ENCODE measurements at regions not wholly inside any gene's neighbourhood (a gene's known extent, or its start where the extent isn't known, plus 50 kb on each side); places are given as distances from the start of the nearest gene placed in this dataset.

DNA sequence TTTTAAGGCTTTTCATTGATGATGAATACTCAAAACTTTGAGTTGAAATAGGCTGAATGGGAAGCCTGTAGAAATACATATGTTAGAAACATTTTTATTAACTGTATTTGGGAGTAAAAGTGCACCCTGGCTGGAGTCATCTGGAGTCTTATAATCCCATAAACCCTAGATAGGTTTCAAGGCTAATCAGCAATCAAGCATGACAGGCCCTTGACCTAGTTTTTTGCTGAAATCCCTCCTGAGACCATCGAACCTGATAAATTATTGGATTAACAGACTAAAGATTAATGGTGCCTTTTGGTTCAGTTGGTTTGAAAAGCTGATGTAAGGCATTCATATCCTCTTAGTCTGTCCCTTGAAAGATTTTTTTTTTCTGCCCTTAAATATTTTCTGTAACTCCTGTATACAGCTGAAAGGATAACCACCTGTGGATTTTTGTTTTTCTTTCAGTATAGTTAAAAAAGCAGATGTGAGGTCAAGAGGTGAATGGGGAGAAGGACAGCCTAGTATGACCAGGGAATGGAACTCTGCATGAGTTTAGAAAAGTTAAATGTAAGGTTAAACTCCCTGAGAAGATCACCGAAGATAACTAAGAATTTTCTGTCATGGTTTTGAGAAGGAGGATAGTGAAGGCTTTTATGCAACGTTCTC lies 69.4 kb upstream of the STXBP5L start:
- DNase-seq (ENCODE audit: low spot score), result no peak

DNA sequence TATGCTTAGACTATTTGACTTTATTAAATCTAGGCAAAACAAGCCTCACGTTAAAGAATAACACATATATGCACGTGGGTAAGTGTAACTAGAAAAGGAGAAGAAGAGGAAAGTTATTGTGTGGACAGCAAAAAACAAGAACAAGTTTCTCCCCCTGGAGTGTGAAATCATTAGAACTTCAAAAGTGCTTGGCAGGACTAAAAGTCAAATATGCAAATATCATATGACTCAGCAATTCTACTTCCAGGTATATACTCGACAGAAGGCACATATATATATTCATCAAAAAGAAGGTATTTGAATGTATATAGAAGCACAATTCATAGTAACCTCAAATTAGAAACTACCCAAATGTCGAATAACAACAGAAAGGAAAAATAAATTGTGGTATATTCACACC lies 68.9 kb upstream of the STXBP5L start:
- no peak for DNase-seq (ENCODE audit: low spot score)

DNA sequence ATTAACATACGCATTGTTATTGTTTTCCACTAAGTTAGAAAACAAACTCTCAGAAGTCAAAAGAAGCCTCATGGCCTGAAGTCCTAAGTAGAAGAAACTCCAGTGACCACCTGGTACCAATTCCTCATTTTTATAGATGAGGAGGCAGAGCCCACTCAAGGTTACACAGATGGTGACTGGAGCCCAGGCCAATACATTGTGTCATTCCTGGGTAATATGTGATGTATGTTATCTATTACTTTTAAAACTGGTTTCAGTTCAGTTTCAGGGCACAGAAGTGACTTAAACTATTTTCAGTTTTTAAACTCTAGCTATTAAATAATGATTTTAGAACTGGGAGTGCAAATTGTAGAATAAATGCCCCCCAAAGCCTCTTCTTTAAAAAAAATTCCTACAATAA lies 66.7 kb upstream of the STXBP5L start:
- DNase-seq (ENCODE audit: low spot score), result no peak

DNA sequence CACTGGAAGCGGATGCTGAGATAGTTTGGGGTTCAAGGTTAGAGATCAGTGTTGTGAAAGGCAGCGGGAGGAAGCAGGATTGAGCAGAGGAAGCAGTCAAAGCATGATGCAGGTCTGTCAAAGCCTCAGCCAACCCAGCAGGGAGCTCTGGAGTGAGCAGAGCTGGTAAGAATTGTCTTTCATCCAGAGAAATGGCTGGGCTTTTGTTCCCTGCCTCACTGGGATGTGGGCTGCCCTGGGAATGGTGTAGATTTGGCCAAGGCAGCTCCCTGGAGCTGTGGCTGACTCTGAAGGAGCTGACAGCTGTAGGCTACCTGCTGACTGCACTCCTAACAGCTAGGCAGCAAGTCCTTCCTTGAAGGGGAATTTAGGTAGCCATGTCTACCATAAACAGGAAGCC lies 61.9 kb upstream of the STXBP5L start:
- DNase-seq (ENCODE audit: low spot score), result peak; percentile 29

GRCh38 chr3:120848503-120848902 lies 59.5 kb upstream of the STXBP5L start:
- DNase-seq (ENCODE audit: low spot score), result no peak

GRCh38 chr3:120850381-120851295 lies 57.4 kb upstream of the STXBP5L start:
- DNase-seq (ENCODE audit: low spot score), result no peak

DNA sequence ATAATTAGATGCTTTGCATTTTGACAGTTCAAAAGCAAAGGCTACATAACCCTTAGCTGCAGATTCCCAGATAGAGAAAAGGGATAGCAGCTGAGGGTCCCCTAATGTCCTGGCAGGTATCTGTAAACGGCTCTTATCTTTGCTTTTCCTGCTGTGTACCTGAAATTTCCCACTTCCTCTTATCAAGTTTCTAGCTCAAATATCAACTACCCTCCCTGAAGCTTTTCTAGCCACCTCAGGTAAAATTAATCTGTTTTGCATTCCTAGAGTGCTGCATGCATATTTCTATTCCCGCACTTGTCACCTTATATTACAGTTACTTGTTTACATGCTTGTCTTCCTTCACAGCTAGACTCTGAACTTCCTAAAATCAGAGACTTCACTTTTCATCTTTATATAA lies 55.6 kb upstream of the STXBP5L start:
- no peak for DNase-seq (ENCODE audit: low spot score)

DNA sequence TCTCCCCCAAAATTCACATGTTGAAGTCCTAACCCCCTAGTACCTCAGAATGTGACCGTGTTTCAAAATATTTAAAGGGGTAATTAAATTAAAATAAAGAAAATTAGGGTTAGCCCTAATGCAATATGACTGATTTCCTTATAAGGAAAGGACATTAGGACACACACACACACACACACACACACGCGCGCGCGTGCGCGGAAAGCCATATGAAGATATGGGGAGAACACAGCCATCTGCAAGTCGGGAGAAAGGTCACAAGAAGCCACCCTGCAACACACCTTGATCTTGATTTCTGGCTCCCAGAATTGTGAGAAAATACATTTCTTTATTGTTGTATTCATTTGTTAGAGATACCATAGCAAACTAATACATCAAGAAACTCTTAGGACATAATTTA lies 54.6 kb upstream of the STXBP5L start:
- no peak for DNase-seq (ENCODE audit: low spot score)

GRCh38 chr3:120854908-120855526 lies 53.0 kb upstream of the STXBP5L start:
- no peak for DNase-seq (ENCODE audit: low spot score)

GRCh38 chr3:120855665-120856437 lies 52.2 kb upstream of the STXBP5L start:
- DNase-seq (ENCODE audit: low spot score), result peak; percentile 55
